ENCODE measurements at regions not wholly inside any gene's neighbourhood (a gene's known extent, or its start where the extent isn't known, plus 50 kb on each side); places are given as distances from the start of the nearest gene placed in this dataset.

- no peaks in the 10 kb centered on the region for H3K36me3 ChIP-seq (ENCODE audit: insufficient read depth, low read length)
- no peak overlapping the region for H3K4me3 ChIP-seq (ENCODE audit: low read length)
- H3K9ac ChIP-seq (ENCODE audit: low read depth, low read length), result no peak overlapping the region
- no peaks in the 10 kb centered on the region for H3K9me3 ChIP-seq (replicated peaks; ENCODE audit: low read length)
- peaks cover 32% of the 10 kb centered on the region for H3K4me1 ChIP-seq (ENCODE audit: control insufficient read depth, insufficient read depth, low read length)
- H3K27me3 ChIP-seq (ENCODE audit: control insufficient read depth, insufficient read depth, low read length), result peaks cover 2% of the 10 kb centered on the region
- H3K4me2 ChIP-seq (ENCODE audit: low read length), result peak overlapping the region; percentile 1
Observed at GRCh38 chr10:90642136-90642535, 215.7 kb downstream of the HTR7 start.

GRCh38 chr10:90642650-90643049 is 215.2 kb downstream of the HTR7 start:
- no peaks in the 10 kb centered on the region for H3K36me3 ChIP-seq (ENCODE audit: insufficient read depth, low read length)
- no peak overlapping the region for H3K4me3 ChIP-seq (ENCODE audit: low read length)
- H3K27me3 ChIP-seq (ENCODE audit: control insufficient read depth, insufficient read depth, low read length), result no peaks in the 10 kb centered on the region
- no peak overlapping the region for H3K4me2 ChIP-seq (ENCODE audit: low read length)
- no peaks in the 10 kb centered on the region for H3K9me3 ChIP-seq (replicated peaks; ENCODE audit: low read length)
- H3K9ac ChIP-seq (ENCODE audit: low read depth, low read length), result no peak overlapping the region
- peaks cover 32% of the 10 kb centered on the region for H3K4me1 ChIP-seq (ENCODE audit: control insufficient read depth, insufficient read depth, low read length)

DNA sequence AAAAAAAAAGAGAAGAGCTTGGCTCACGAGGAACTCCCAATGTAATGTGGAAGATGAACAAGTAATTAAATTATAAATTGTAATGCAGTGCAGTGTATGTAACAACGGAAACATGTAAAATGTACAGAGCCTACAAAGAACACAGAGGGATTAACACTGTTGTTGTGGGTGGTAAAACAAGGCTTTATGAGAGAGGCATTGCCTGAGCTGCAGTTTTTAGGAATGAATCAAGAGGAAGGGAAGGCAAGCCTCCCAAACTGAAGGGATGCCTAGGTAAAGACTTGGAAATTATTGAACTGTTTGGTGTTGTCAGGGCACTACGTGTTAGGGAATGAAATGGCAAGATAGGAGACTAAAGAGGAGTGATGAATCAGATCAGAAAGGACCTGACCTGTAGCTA is 213.7 kb downstream of the HTR7 start:
- Histone ChIP-seq H3K4me1 (ENCODE audit: control insufficient read depth, insufficient read depth, low read length) (peaks cover 32% of the 10 kb centered on the region), H3K27me3 (ENCODE audit: control insufficient read depth, insufficient read depth, low read length) (no peaks in the 10 kb centered on the region), H3K9ac (ENCODE audit: low read depth, low read length) (no peak overlapping the region), H3K9me3 (replicated peaks; ENCODE audit: low read length) (no peaks in the 10 kb centered on the region), H3K36me3 (ENCODE audit: insufficient read depth, low read length) (no peaks in the 10 kb centered on the region), H3K4me2 (ENCODE audit: low read length) (no peak overlapping the region), H3K4me3 (ENCODE audit: low read length) (no peak overlapping the region)

GRCh38 chr10:90650858-90651257 is 207.0 kb downstream of the HTR7 start:
- H3K36me3 ChIP-seq (ENCODE audit: insufficient read depth, low read length), result no peaks in the 10 kb centered on the region
- no peaks in the 10 kb centered on the region for H3K27me3 ChIP-seq (ENCODE audit: control insufficient read depth, insufficient read depth, low read length)
- no peaks in the 10 kb centered on the region for H3K9me3 ChIP-seq (replicated peaks; ENCODE audit: low read length)
- no peak overlapping the region for H3K9ac ChIP-seq (ENCODE audit: low read depth, low read length)
- no peak overlapping the region for H3K4me2 ChIP-seq (ENCODE audit: low read length)
- H3K4me3 ChIP-seq (ENCODE audit: low read length), result no peak overlapping the region
- no peaks in the 10 kb centered on the region for H3K4me1 ChIP-seq (ENCODE audit: control insufficient read depth, insufficient read depth, low read length)

DNA sequence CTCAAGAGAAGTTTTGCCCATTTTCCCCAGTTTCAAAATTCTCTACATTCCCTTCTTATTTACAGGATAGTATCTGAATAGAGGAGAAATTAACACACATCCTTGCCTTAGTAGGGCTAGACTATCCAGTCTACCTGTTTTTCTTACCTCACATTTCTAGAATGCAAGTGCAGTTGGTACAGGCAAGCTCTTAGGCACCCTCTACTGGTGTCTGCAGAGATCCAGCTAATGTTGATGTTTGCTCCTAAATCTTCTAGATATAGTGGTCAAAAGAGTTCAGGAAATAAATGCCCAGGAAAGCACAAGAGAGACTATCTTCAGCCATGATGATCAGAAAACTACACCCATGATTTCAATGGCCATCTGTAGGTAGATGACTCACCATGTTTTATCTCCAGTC is 205.3 kb downstream of the HTR7 start:
- no peaks in the 10 kb centered on the region for H3K9me3 ChIP-seq (replicated peaks; ENCODE audit: low read length)
- no peak overlapping the region for H3K4me3 ChIP-seq (ENCODE audit: low read length)
- no peaks in the 10 kb centered on the region for H3K36me3 ChIP-seq (ENCODE audit: insufficient read depth, low read length)
- H3K4me2 ChIP-seq (ENCODE audit: low read length), result no peak overlapping the region
- no peaks in the 10 kb centered on the region for H3K27me3 ChIP-seq (ENCODE audit: control insufficient read depth, insufficient read depth, low read length)
- H3K4me1 ChIP-seq (ENCODE audit: control insufficient read depth, insufficient read depth, low read length), result no peaks in the 10 kb centered on the region
- H3K9ac ChIP-seq (ENCODE audit: low read depth, low read length), result no peak overlapping the region

DNA sequence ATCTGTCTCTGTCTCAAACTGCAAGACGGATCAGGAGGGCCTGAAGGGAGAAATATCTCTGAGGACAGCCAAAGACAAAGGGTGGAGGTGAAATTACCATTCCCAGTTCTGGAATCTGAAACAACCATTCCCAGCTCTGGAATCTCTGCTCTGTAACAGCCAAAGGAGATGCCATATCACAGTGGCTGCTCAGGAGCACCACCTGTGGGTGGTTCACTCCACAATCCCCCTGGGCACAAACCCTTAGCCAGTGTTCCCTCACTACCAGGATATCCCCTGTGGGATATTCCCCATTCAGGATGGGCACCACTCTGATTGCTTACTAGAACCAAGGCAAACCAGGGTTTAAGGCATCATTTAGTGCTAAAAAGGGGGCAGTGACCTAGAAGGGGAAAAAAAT is 199.0 kb downstream of the HTR7 start:
- H3K4me1 ChIP-seq (ENCODE audit: control insufficient read depth, insufficient read depth, low read length), result no peaks in the 10 kb centered on the region
- H3K4me3 ChIP-seq (ENCODE audit: low read length), result no peak overlapping the region
- H3K36me3 ChIP-seq (ENCODE audit: insufficient read depth, low read length), result no peaks in the 10 kb centered on the region
- no peaks in the 10 kb centered on the region for H3K9me3 ChIP-seq (replicated peaks; ENCODE audit: low read length)
- H3K4me2 ChIP-seq (ENCODE audit: low read length), result no peak overlapping the region
- H3K9ac ChIP-seq (ENCODE audit: low read depth, low read length), result no peak overlapping the region
- H3K27me3 ChIP-seq (ENCODE audit: control insufficient read depth, insufficient read depth, low read length), result peaks cover 3% of the 10 kb centered on the region

DNA sequence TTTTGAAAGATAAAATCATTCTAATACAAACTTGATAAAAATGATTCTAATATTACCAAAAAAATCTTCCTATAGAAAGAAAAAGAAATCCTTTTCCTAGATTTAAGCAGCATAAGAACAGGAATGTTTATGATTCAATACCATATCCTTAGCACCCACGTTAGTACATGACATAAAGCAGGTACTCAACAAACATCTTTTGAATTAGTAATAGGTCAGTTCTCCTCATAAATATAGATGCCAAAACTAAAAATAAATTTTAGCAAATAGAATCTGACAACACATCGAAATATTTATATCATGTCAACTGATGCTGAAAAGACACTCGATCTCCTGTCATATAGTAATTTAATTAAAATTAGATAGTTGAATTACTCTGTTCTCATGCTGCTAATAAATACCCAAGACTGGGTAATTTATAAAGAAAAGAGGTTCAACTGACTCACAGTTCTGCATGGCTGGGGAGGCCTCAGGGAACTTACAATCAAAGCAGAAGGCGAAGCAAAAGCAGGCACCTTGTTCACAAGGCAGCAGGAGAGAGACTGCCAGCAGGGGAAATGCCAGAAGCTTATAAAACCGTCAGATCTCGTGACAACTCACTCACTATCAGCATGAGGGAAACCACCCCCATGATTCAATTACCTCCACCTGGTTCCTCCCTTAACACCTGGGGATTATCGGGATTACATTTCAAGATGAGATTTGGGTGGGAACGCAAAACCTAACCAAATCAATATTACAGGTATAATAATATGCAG is 191.8 kb downstream of the HTR7 start:
- no peaks in the 10 kb centered on the region for H3K27me3 ChIP-seq (ENCODE audit: control insufficient read depth, insufficient read depth, low read length)
- no peak overlapping the region for H3K4me3 ChIP-seq (ENCODE audit: low read length)
- H3K4me2 ChIP-seq (ENCODE audit: low read length), result no peak overlapping the region
- no peaks in the 10 kb centered on the region for H3K4me1 ChIP-seq (ENCODE audit: control insufficient read depth, insufficient read depth, low read length)
- no peak overlapping the region for H3K9ac ChIP-seq (ENCODE audit: low read depth, low read length)
- H3K9me3 ChIP-seq (replicated peaks; ENCODE audit: low read length), result no peaks in the 10 kb centered on the region
- no peaks in the 10 kb centered on the region for H3K36me3 ChIP-seq (ENCODE audit: insufficient read depth, low read length)

DNA sequence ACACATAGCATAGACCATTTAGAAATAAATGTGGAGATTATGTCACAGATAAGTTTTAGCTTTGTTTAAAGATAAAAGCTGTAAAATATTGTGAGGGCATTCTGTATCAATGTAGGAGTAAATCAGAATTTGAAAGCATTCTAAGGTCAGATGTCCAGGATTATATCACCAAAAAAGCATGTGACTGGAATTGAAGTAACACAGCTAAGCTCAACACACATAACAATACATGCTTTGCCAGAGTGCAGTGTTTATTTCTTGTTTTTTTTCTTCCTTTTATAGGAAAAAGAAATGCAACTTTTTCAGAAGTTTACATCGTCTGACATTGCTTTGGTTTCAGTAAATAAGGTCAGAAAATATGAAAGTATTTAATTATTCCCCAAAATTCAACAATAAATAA is 183.4 kb downstream of the HTR7 start:
- H3K27me3 ChIP-seq (ENCODE audit: control insufficient read depth, insufficient read depth, low read length), result peaks cover 5% of the 10 kb centered on the region
- H3K4me3 ChIP-seq (ENCODE audit: low read length), result no peak overlapping the region
- peak overlapping the region; percentile 12 for H3K4me2 ChIP-seq (ENCODE audit: low read length)
- no peaks in the 10 kb centered on the region for H3K36me3 ChIP-seq (ENCODE audit: insufficient read depth, low read length)
- no peaks in the 10 kb centered on the region for H3K9me3 ChIP-seq (replicated peaks; ENCODE audit: low read length)
- H3K4me1 ChIP-seq (ENCODE audit: control insufficient read depth, insufficient read depth, low read length), result peaks cover 18% of the 10 kb centered on the region
- peak overlapping the region; percentile 59 for H3K9ac ChIP-seq (ENCODE audit: low read depth, low read length)

DNA sequence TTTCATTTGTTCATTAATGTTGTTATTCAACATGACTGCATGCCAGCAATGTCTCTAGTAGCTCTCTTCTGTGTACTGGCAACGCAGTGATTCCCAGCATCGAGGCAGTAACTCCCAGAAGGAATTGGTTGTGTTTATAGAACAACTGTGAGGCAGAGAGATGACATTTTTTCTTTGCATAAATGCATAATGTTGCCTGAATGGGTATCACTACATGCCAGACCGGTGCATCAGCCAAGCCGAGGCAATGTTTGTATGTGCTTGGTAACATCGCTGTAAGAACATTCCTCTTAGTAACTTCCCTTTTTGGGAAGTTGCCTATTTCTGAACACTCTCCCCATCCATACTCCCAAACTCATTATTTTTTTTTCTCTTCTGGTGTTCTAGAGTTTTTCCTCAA is 182.9 kb downstream of the HTR7 start:
- Histone ChIP-seq H3K4me2 (ENCODE audit: low read length) (peak overlapping the region; percentile 32), H3K4me3 (ENCODE audit: low read length) (no peak overlapping the region), H3K4me1 (ENCODE audit: control insufficient read depth, insufficient read depth, low read length) (peaks cover 18% of the 10 kb centered on the region), H3K36me3 (ENCODE audit: insufficient read depth, low read length) (no peaks in the 10 kb centered on the region), H3K9me3 (replicated peaks; ENCODE audit: low read length) (no peaks in the 10 kb centered on the region), H3K27me3 (ENCODE audit: control insufficient read depth, insufficient read depth, low read length) (peaks cover 8% of the 10 kb centered on the region), H3K9ac (ENCODE audit: low read depth, low read length) (peak overlapping the region; percentile 59)

DNA sequence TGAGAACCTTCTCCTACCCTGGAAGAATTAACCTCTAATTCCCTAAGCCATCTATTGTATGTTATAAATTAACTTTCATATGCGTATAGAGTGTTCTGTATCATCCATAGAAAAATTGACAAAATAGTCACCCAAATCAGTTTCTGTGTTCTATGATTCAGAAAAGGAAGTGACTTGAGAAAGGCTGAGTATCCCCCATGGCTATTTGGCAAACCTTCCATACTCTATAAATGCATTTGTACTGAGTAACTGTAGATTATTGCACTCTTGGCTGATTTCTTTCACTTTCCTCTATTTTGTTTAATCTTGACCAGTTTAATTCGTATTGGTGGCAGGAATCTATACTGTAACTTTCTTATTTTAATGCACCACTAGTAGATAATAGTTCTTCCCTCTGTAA is 182.2 kb downstream of the HTR7 start:
- Histone ChIP-seq H3K4me3 (ENCODE audit: low read length) (no peak overlapping the region), H3K36me3 (ENCODE audit: insufficient read depth, low read length) (no peaks in the 10 kb centered on the region), H3K4me1 (ENCODE audit: control insufficient read depth, insufficient read depth, low read length) (peaks cover 18% of the 10 kb centered on the region), H3K4me2 (ENCODE audit: low read length) (peak overlapping the region; percentile 32), H3K27me3 (ENCODE audit: control insufficient read depth, insufficient read depth, low read length) (peaks cover 8% of the 10 kb centered on the region), H3K9me3 (replicated peaks; ENCODE audit: low read length) (no peaks in the 10 kb centered on the region), H3K9ac (ENCODE audit: low read depth, low read length) (peak overlapping the region; percentile 57)

Data from skeletal muscle satellite cell (primary cell).